GM18498 (cell line): ENCODE measurements at regions not wholly inside any gene's neighbourhood (a gene's known extent, or its start where the extent isn't known, plus 50 kb on each side); places are given as distances from the start of the nearest gene placed in this dataset.

Experiments
- ATAC-seq: cut with Tn5 transposase; IDR thresholded peaks from one replicate; pipeline ENCODE4 v1.9.1; 2021; ENCODE audit warnings: mild to moderate bottlenecking, moderate library complexity; ENCODE audit not compliant: unreplicated experiment

DNA sequence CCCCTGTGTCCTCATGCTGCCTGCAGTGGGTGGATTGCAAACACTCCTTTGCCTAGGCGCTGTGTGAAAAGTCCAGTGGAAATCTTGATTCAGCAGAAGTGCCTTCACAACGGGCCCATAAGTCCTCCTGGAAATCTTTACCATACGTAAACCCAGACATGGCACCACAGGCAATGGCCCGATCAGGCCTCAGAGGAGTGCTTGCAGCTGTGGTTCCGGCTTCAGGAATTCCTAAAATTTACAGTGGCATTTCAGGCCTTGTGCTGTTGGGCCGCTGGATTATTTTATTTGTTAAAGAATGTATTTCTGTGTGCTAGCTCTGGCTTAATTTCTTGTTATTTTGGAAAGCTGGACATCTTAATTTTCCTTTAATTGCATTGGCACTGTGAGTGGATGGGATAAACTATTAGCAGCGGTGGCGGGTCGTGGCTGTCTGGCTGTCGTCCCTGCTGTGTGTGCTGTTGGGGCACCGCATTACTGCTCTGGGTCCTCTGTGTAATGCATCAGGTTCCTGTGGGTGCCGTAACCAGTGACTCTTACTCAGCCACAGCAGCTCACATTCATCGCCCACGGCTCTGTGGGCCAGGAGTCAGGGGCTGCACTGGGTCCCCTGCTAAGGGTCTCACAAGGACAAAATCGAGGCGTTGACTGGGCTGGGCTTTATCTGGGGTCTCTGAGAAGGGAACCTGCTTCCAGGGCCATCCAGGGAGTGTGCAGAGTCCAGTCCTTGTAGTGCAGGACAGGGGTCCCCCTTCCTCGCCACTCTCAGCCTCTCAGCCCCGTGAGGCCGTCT is 73.1 kb downstream of the RTP5 start:
- no peak for ATAC-seq

DNA sequence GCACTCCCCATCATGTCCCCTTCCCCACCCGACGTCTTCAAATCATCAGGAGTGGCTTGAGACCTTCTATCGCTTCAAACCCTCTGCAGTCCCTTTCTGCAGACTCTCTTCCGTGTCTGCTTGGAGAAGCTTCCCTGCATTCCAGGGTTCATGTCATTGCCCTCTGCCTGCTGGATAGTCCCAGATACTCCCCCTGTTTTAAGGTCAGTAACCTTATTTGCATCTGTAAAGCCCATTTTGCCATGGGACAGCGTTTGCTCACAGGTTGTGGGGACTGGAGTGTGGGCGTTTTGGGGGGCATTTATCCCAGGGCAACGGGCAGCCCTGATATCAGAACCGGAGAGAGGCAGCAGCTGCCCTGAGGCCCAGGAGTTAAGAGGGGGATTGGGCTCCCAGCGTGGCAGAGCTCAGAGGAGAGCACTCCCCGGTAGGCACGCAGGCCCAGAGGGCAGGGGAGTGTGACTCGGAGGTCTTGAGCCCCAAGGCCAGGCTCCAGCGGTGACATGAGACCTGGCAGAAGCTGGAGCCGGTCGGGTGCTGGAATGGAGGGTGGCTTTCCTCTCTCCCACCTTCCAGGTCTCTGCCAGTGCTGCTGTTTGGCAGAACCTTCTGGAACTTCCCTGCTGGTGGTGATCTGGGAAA is 73.8 kb downstream of the RTP5 start:
- ATAC-seq = no peak

DNA sequence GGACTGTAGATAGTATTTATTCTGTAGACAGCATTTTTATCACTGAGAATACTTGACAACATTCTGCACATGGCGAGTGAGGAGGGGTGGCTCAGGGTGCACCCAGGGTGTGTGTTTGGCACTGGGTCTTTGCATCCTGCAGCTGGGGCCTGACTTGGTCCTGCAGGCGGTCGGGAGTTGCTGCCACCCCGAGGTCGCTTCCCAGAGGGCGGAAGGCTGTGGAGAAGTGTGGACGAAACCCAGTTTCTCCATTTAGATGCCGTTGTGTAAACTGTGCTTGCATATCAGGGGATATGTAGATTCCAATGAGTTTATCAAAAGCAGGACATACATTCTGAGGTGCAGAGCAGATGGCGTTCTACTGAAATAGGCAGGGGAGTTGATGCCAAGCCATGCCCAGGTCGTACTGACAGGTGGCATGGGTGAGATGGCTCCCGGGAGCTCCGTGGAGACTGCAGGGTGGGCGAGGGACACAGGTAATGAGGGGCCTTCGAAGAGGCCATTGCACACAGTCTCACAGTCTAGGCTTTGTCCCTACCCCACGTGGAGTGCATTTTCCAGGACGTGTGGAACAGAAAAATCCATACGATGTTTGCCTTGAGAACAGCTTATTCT is 74.5 kb downstream of the RTP5 start:
- ATAC-seq = no peak

DNA sequence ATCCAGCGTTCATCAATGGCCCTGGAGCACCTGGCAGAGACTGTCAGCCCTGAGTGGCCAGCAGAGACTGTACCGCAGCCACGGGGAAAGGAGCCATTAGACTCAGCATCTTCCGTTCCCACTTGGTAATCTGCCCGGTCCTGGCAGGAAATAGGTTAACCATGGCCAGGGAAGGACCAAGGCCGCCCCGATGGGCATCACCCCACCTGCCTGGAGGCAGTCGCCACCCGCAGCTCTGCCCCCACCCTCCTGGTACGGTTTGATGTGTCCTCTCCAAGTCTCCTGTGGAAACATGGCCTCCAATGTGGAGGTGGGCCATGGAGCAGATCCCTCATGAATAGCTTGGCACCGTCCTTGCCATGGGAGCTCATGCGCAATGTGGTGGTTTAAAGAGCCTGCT is 75.3 kb downstream of the RTP5 start:
- no peak for ATAC-seq

DNA sequence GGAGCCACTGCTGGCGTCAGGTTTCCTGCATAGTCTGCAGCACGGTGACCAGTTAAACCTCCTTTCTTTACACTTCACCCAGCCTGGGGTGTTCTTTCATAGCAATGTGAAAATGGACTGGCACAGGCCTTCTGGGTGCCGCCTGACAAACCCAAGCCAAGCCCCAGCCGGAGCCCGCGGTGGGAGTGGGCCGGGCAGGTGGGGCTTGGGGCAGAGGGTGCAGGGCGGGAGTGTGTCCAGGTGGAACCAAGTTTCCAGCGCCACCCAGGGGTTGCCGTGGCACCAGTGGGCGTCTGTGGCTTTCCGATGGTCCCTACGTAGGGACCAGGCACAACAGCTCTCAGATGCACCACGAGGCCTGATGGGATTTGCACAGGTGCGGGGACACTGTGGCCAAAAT is 75.8 kb downstream of the RTP5 start:
- ATAC-seq = no peak

DNA sequence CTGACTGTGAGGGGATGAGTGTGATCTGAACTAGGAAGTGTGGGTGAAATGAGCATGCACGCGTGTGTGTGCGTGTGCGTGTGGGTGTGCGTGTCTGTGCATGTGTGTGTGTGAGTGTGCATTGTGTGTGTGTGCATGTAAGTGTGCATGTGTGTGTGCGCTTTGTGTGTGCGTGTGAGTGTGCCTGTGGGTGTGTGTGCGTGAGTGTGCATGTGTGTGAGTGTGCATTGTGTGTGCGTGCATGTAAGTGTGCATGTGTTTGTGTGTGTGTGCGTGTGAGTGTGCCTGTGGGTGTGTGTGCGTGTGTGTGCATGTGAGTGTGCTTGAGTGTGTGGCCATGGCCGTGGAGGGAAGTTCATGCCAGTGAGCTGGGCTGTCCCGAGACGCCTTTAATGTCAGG is 76.3 kb downstream of the RTP5 start:
- ATAC-seq = no peak

DNA sequence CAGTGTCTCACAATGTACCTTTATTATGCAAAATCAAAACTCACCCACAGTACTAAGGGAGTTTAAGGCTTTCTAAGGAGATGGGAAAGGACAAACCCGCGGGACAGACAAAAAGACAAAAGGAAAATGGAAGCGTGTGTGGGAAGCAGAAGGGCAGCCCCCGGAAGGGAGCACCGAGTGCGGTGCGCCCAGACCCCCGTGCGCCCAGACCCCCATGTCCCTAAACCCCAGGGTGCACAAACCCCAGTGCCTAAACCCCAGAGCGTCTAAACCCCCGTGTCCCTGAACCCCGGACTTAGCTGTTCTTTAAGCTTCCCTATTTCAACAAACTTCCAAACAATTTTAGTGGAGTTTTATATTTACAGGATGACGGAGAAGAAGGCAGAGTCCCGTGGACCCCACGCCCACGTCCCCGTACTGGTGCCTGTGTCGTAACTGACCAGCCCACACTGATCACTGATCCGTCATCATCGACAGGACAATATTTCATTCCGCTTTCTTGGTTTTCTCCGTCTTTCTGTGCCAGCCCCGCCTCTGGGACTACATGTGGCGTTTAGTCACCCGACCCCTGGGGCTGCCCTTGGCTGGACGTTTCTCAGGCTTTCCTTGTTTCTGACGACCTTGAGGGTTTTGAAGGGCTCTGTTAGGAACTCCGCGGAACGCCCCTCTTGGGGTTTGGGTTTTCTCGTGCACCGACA is 76.9 kb downstream of the RTP5 start:
- no peak for ATAC-seq

DNA sequence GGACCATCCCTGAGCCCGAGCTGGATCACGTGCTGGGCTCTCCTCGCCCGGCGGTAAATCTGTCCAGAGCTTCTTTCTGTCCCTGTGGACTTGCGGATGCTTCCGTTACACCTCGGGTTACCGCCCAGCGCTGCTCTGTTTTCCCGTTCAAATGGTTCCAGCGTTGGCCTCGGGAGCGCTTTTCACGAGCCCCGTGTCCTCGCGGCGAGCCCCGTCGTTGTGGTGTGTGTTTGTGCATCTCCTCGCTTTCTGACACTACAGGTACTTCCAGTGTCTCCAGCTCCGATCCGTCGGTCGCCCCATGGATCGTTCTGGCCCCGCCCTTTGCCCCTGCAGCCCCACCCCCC is 77.4 kb downstream of the RTP5 start:
- no peak for ATAC-seq

DNA sequence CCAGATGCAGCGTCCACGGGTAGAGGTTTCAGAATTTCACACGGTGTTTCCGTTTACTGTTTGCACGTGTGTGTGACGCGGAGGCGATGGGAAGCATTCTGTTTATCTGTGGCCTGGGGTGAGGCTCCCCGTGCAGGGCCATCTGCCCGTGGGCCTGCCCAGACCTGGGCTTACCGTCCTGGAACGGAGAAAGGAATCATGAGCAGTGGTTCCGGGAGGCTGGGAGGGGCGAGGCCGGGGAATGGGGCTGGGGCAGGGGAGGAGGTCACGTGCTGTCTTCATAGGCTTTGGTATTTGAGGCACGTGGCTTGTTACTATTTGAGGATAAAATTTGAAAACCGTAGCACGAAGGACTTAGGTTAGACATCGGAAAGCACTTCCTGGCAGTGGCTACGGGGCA is 77.9 kb downstream of the RTP5 start:
- no peak for ATAC-seq

DNA sequence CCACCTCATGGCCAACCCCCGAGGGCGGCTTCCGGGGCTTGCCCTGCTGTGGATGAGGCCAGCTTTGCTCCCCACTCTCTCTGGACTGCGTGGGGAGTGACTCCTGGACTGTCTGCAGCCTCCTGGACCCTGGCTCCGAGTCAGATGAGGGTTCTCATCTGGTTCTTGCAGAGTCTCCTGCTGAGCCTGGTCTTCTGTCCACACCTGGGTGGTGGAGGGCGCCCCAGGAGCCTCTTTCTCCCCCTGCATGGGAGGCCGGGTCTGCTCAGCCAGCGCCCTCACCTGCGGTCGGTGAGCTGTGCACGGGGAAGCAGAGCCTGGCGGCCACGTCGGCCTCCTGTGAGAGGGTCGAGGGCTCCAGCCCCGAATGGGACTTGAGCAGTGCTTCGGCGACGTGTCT is 78.3 kb downstream of the RTP5 start:
- no peak for ATAC-seq

DNA sequence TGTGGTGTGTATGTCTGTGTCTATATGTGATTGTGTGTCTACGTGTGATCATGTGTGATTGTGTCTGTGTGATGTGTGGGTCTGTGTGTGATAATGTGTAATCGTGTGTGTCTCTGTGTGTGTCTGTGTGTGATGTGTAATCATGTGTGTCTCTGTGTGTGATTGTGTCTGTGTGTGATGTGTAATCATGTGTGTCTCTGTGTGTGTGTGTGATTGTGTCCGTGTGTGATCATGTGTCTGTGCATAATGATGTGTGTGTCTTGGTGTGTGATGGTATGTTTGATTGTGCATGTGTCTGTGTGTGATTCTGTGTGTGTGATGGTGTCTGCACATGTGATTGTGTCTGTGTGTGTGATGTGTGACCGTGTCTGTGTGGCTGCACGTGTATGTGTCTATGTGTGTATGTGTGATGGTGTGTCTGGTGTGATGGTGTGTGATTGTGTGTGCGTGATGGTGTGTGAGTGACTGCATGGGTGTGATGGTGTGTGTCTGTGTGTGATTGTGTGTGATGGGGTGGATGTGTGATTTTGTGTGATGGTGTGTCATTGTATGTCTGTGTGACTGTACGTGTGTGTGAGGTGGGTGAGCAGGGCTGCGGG is 78.9 kb downstream of the RTP5 start:
- ATAC-seq = no peak

DNA sequence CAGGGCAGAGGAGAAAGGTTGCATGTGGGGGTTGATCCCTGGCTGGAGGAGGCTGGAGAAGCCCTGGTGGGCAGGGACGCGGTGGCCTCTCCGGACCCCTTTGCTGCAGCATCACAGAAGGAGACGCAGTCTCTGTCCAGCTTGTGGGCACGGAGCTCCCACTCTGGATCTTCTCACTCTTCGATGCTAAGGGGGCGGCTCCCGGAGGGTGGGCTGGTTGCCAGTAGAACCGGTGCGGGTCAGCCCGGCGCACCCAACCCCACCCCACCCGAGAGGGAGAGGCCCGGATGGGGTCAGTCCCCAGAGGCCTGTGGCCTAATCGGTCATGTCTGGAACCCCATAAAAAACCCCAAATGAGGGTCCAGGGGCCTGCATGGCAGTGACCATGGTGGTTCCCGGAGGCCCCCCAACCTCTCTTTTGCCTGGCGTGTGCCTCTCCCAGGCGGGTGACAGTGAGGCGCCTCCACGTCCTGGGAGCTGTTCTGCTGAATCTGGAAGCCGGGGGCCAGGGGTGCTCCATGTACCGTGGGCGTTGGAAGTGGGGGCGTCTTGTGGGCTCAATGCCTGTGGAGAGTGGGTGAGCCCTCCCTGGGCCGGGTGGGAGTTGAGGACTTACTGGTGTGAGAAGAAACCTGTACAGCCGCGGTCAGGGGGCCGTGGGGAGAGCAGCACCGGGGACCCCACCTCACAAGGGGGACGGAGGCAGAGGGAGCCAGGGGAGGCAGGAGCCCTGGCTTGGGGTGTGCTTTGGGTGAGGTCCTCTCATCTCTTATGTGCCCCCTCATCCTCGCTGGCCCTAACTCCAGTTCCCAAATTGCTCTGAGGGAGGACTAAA is 79.6 kb downstream of the RTP5 start:
- no peak for ATAC-seq

DNA sequence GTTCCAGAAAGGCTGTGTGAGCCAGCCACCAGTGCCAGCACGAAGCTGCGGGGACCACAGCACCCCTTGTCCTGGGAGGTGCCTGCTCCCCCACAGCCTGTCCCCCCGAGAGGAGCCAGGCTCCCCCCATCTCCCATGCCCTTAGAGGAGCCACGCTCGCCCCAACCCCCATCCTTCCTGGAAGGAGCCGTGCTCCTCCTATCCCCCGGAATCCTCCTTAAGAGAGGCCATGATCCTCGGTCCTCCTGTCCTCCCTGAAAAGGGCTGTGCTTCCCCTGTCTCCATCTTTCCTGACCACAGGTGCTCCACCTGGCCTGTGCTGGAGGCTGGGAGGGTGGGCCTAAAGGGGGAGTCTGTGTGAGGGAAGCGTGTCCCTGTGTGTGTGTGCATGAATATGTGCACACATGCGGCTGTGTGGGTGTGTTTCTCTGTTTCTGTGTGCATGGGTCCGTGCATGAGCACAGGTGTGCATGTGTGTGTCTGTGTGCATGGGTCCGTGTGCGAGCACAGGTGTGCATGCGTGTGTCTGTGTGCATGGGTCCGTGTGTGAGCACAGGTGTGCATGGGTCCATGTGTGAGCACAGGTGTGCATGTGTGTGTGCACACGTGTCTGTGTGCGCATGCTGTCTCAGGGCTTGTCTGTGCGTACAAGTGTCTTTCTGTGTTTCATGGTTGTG is 80.3 kb downstream of the RTP5 start:
- ATAC-seq = no peak

DNA sequence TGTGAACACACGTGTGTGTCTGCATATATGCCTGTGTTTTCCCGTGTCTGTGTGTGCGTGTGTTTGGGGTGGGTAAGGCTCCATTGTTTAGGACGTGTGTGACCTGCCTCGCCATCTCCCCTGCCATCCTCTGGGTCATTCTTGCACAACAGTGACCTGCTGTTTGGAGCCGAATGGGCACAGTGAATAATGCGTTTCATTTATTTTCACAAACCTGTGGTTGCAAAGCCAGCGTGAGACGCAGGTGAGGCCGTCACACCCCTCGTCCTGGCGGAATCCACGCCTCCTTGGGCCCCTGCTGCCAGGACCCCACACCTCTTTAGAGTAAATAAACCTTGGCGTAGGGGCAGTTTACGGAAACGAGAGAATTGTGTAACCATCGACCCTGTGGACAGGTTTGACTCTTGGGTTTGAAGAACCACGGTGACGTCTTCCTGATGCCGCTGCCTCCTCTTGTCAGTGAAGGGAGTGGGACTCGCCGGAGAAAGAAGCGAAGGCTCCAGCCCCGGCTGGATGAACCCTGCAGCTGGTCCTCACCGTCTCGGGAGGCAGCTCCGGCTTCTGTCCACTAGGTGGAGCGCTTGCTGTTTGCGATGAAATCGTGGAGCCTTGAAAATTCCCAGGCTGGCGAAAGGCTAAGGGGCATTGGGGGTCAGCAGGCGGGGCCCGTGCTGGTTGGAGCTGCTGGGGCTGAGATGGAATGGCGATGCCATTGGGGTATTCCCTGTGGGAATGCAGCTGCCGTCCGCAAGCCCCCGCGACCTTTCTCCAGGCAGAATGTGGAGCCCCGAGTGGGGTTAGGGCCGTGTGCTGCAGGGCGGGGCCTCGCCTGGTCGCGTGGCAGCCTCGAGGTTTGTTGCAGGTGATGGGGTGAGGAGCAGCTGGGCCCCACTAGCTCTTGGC is 81.1 kb downstream of the RTP5 start:
- no peak for ATAC-seq

DNA sequence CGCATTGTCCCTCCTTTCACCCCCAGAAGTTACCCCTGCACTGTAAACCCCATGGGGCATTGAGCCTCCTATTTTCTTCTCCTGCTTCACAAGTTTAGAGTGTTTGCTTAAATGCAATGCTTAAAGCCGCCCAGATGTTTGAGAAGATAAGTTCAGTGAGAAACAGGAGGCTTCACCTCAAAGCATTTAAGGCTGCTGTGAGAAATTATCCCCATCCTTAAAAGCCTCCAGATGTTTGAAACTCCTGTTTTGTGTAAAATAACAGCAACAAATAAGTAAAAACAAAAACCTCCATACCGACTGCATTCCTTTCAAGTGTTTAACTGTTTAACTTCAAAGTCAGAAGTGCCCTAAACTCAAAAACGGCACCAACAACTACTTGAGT is 81.8 kb downstream of the RTP5 start:
- ATAC-seq = no peak

DNA sequence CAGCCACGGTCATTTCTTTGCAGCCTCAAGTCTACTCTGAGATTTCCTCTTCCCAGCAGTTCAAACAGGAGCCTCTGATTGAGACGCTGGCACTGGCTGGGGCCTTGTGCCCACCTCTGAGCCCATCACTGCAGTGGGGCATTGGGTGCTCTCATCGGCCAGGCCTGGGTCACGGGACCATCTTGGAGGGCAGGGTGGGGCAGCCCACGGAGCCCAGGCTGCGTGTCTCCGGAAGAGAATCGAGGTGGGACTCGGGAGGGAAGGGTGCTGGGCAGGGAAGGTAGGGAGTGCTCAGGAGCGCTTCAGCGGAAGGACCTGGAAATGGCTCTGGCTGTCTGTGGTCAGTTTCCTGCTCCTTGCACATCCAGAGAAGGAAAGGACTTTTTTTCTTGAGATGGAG is 82.4 kb downstream of the RTP5 start:
- ATAC-seq = no peak

DNA sequence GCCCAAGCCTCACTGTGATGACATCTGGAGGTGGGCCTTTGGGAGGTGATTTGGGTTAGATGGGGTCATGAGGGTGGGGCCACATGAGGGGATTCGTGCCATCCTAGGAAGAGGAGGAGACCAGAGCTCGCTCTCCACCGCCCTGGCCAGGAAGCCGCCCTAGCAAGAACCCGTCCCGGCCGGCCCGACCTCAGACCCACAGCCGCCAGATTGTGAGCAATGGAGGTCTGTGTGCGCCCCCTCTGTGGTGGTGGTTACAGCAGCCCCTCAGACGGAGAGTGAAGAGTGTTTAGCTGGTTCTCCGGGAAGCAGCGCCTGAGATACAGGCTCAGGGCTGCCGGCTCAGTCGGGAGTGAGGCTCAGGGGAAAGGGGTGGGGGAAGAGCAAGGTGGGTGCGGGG is 83.3 kb downstream of the RTP5 start:
- ATAC-seq = no peak

DNA sequence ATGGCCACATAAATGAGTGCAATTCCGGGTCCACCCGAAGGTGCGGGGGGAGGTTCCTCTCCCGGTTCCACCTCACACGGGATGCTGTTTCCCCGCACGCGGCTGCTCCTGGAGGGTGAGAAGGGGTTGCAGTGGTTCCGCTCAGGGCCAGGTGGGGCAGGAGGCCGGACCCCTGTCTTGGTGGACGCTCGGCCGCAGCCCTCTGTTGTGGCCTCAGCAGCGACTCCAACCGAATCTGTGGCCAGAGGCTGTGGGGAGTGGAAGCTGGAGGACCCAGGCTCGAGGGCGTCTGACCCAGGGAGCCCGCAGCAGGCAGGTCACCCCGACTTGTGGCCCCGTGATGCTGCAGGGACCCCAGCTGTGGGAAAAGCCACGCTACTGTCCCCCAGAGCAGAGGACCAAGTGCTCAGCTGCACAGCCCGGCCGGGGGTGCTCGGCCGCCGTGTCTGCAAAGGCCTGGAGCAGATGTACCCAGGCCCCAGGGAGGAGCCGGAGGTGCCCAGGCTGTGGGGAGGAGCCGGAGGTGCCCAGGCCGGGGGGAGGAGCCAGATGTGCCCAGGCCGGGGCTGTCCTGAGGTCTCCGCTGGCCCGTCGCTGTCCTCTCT is 83.9 kb downstream of the RTP5 start:
- ATAC-seq = no peak
